ENCODE measurements at regions not wholly inside any gene's neighbourhood (a gene's known extent, or its start where the extent isn't known, plus 50 kb on each side); places are given as distances from the start of the nearest gene placed in this dataset.
A peak's percentile ranks its signal among the peaks of the same experiment; 100 is the strongest.

GRCh38 chr11:32531528-32531927 lies 52.1 kb upstream of the EIF3M start:
- no peak for DNase-seq (ENCODE audit: low spot score)

DNA sequence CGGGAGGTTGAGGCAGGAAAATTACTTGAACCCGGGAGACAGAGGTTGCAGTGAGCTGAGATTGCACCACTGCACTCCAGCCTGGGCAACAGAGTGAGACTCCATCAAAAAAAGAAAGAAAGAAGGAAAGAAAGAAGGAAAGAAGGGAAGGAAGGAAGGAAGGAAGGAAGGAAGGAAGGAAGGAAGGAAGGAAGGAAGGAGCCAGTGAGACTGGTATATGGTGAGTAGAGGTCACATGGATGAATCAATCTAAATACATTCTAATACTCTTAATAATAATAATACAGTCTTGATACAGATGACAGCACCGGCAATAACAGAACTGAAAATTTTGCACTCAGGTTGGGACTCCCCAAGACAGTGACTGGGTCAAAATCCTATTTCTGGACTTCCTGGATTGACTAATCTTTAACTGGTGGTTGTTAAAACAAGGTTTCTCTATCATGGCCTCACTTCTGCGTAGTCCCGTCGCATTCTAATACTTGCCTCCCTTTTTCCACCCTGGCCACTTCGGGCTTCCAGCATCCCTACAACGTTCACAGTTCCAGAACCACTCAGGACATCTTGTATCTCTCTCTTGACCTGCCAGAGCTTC lies 53.5 kb upstream of the EIF3M start:
- no peak for DNase-seq (ENCODE audit: low spot score)

DNA sequence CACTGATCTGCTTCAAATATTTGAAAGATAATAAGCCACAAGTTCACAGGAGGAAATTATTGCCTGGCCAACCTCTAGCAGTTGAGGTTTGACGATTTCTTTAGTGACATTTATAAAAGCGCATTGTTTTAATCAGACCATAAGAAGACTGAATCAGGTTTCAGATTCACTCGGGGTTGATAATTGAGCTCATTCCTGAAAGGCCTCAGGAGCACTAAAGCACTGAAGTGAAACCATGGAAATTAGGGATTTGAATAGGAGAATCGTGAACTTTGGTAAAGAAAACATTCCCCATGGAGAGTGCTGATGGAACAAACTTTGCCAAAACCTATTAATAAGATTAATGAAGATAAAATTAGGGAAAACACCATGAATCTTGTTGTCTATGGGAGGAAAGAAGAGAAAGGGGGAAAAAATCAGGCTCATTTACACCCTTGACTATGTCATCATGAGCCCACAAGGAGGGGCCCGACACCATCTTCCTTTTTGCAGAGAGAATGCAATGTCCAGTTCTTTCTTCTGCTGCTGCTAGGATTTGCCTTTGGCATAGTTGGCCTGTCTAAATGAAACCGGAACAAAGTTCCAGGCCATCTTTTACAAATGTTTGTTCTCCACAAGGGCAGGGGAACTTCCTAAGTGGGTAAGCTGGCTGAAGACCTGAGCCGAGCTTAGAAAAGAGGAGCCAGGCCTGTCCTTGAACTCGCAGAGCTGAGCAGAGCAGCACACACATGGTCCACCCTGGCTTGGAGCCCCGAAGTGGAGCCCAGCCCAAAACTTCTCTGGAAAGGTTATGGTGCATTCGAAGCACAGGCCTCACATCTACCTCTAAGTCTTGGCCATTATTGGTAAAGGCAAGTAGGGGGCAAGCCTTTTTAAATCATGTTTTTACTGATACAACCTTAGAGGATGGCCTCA lies 56.1 kb upstream of the EIF3M start:
- no peak for DNase-seq (ENCODE audit: low spot score)

GRCh38 chr11:32526760-32527159 lies 56.9 kb upstream of the EIF3M start:
- no peak for DNase-seq (ENCODE audit: low spot score)

GRCh38 chr11:32511926-32512325 lies 71.7 kb upstream of the EIF3M start:
- no peak for DNase-seq (ENCODE audit: low spot score)

GRCh38 chr11:32510039-32510438 lies 73.6 kb upstream of the EIF3M start:
- DNase-seq (ENCODE audit: low spot score), result no peak

DNA sequence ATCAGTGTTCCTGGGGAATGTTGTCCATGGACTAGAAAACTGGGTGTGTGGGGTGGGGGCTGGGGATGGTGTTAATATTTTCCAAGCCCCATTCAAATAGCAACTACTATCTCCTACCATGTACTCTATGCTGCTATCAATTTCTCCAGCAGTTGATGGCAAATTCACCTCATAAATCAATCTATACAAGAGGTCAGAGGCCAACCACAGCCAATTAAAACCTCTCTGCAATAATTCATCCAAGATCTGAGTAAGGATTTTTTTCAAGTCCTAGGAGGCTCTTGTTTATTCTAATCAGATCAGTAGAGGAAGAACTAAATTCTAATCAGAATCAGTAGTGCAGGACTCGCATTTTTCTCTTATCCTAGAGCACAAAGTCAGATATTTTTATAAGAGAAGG lies 73.4 kb upstream of the WT1 start:
- no peak for DNase-seq (ENCODE audit: low spot score)

DNA sequence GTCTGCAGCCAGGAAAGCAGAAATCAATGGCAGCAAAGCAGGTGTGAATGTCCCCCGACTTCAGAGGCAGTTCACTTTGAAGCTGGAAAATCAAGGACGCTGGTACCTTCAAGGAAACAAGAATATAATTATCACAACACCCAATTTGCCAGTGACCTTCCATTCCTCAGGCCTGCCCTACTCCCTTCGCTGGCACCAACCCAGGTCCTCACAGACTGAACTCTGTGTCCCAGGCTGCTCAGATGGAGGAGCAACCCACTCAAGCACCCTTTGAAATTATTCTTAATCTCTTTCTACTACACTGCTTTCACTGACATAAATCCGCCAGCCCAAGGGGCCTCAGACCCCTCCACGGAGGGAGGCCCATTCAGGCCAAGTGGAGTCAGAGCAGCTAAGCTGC lies 64.7 kb upstream of the WT1 start:
- DNase-seq (ENCODE audit: low spot score), result no peak

- no peak for DNase-seq (ENCODE audit: low spot score)
Observed at GRCh38 chr11:32497951-32498350, 62.6 kb upstream of the WT1 start.

DNA sequence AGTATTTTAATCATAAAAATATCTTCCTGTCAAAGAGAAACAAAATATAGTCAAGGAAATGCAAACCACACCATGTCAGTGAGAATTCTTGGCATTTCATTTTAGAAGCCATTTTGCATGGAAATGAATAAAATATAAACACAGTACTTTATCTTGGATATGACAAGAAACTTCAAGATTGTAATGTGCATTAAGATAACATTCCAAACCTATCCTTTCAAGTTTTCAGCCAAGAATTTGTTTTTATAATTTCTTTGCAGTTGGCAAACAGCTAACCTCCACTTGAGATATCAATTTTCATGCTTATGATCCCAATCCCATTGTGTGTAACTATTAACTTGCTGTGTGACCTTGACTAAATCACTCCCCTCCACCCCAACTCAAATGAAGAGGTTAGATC lies 59.3 kb upstream of the WT1 start:
- no peak for DNase-seq (ENCODE audit: low spot score)

DNA sequence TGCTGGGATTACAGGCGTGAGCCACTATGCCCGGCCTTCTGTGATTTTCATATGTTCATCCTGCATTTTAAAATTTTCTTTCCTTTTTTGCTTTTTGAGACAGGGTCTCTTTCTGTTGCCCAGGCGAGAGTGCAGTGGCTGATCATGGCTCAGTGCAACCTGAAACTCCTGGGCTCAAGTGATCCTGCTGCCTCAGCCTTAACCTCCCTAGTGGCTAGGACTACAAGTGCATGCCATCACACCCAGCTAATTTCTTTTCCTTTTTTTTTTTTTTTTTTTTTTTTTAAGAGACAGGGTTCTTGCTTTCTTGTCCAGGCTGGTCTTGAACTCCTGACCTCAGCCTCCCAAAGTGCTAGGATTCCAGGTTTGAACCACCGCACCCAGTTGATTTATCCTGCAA lies 54.1 kb upstream of the WT1 start:
- no peak for DNase-seq (ENCODE audit: low spot score)

DNA sequence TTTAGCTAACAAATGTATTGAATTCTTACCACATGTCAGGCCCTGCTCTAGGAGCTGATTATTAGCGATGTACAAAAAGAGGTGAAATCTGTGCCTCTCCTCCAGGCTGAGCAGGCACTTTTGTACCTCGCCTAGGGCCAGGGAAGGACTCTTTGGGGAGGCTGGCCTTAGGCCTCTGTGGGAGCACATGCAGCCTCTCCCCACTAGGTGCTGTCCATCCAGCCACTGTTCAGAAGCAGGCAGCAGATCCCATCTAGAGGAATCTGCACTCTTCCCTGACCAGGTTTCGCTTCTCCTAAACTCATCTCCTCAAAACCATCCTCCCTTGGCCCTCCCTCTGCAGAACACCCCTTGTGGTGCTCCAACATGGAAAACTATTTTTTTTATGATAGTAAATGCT lies 51.9 kb upstream of the WT1 start:
- peak; percentile 3 for DNase-seq (ENCODE audit: low spot score)

DNA sequence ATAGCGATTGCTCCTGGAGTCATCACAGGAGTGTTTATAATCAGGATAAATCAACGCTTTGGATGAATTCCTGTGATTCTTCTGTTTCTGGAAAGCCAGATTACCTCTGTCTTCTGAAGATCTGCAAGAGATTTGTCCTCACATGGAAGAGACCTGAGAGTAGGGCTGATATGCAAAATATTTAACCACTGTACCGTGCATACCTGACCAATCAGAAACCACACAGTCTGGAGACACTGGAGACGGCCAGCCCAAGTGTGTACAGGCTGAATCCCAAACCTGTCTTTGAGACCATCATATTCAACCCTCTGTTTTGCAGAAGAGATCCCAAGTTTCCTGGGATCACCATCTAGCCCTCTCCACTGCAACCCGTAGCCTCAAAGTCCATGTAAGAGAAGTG lies 50.4 kb upstream of the WT1 start:
- DNase-seq (ENCODE audit: low spot score), result no peak

All from SK-N-DZ (cell line).